Activated CD4-positive, alpha-beta T cell treated with anti-CD3 and anti-CD28 coated beads for 36 hours (primary cell): ENCODE measurements at regions not wholly inside any gene's neighbourhood (a gene's known extent, or its start where the extent isn't known, plus 50 kb on each side); places are given as distances from the start of the nearest gene placed in this dataset.

Source experiments
- ATAC-seq: fragments of 200-7000 bp; cut with Tn5 transposase; one replicate; pipeline ENCODE4 v1.10.0; 2021; ENCODE audit warnings: mild to moderate bottlenecking, moderate library complexity
- CTCF ChIA-PET: fragments of 350-600 bp; sonication (Branson Sonifier 250); formaldehyde crosslinking; loops from one replicate; lab custom pipeline; 2021; ENCODE audit warnings: antibody characterized with exemption; lab: Charles Lee
- POLR2A ChIA-PET: fragments of 350-600 bp; sonication (Branson Sonifier 250); formaldehyde crosslinking; loops from one replicate; lab custom pipeline; 2021; ENCODE audit warnings: antibody characterized with exemption, inconsistent platforms; lab: Charles Lee
- DNase-seq: peaks from one replicate; pipeline ENCODE4 v3.0.0-alpha.2; 2020
- H3K27ac Mint-ChIP-seq: one replicate; pipeline ENCODE4 v1.8.0; 2021; ENCODE audit warnings: mixed read lengths
- H3K27me3 Mint-ChIP-seq: one replicate; pipeline ENCODE4 v1.8.0; 2021; ENCODE audit warnings: mixed read lengths
- H3K36me3 Mint-ChIP-seq: one replicate; pipeline ENCODE4 v1.8.0; 2021; ENCODE audit warnings: low read depth, mixed read lengths
- H3K4me1 Mint-ChIP-seq: one replicate; pipeline ENCODE4 v1.8.0; 2021; ENCODE audit warnings: mixed read lengths
- H3K4me3 Mint-ChIP-seq: one replicate; pipeline ENCODE4 v1.8.0; 2021; ENCODE audit warnings: mild to moderate bottlenecking, moderate library complexity, mixed read lengths
- H3K9me3 Mint-ChIP-seq: one replicate; pipeline ENCODE4 v1.8.0; 2021; ENCODE audit warnings: low read depth, mixed read lengths
- intact Hi-C, 2 experiments: fragments of 100-400 bp; cut with DNase I in 1 of 2; cut with micrococcal nuclease in 1 of 2; formaldehyde crosslinking; loops; one replicate each; pipeline versions ENCODE4 v1.14.2 to v1.15.1; 2022 to 2024; cut with DNase I, micrococcal nuclease

GRCh38 chr1:18049228-18049627 is 58.4 kb upstream of the IGSF21 start:
- peaks cover 5% of the 10 kb centered on the region for H3K9me3 Mint-ChIP-seq
- H3K27me3 Mint-ChIP-seq, result peaks cover under 1% of the 10 kb centered on the region
- H3K4me1 Mint-ChIP-seq, result no peaks in the 10 kb centered on the region
- no peak for DNase-seq
- ATAC-seq, result no peak
- intact Hi-C loops, result no loop called here
- H3K36me3 Mint-ChIP-seq, result no peaks in the 10 kb centered on the region
- no peak overlapping the region for H3K27ac Mint-ChIP-seq
- ChIA-PET POLR2A (no interaction called here), CTCF (interaction anchor here (0.7 kb wide), 1 partner anchor 185 kb away, joined by 3 read pairs; no protein-coding TSS in a partner anchor)
- H3K4me3 Mint-ChIP-seq, result no peak overlapping the region

DNA sequence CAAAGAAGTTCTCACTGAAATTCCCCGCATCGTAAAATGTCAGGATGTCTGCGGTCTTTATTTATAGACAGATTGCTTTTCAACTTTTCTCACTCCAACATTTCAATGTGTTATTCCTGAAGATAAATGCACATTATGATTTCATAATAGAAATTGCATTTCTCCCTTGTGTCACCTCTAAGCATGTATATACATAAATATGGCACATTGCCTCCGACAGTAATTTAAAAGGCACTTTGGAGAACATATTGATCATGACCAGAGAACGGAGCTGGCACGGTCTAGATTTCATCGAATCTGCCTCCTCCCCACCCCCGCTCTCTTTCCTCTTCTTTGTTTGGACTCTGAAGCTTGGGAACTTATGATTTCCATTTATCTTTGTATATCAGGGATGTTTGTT is 54.9 kb upstream of the IGSF21 start:
- ChIA-PET CTCF (interaction anchor here (0.7 to 0.9 kb wide), 2 partner anchors 79 to 285 kb away, joined by 3 read pairs; no protein-coding TSS in a partner anchor), POLR2A (no interaction called here)
- peaks cover 5% of the 10 kb centered on the region for H3K9me3 Mint-ChIP-seq
- H3K36me3 Mint-ChIP-seq, result no peaks in the 10 kb centered on the region
- no peaks in the 10 kb centered on the region for H3K4me1 Mint-ChIP-seq
- peaks cover 5% of the 10 kb centered on the region for H3K27me3 Mint-ChIP-seq
- ATAC-seq, result no peak
- DNase-seq, result no peak
- no peak overlapping the region for H3K4me3 Mint-ChIP-seq
- H3K27ac Mint-ChIP-seq, result no peak overlapping the region
- intact Hi-C loops, result no loop called here

DNA sequence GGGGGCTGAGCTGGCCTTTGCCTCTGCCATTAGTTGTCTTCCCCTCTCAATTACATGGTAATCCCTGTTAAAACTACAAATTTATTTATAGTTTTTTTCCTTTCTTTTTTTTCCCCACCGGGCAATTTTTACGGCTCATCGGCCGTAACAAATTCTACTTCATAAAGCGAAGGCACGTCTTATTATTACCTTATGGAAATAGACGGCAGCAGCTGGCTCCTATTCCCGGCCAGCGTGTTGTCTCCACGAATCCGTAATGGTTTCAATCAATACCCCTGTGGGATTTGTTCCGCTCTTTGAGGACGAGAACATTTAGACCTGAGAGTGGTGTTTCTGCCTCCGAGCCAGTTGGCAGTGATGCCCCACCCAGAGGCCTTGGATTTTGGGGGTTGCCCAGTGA is 52.4 kb upstream of the IGSF21 start:
- peaks cover 7% of the 10 kb centered on the region for H3K27me3 Mint-ChIP-seq

DNA sequence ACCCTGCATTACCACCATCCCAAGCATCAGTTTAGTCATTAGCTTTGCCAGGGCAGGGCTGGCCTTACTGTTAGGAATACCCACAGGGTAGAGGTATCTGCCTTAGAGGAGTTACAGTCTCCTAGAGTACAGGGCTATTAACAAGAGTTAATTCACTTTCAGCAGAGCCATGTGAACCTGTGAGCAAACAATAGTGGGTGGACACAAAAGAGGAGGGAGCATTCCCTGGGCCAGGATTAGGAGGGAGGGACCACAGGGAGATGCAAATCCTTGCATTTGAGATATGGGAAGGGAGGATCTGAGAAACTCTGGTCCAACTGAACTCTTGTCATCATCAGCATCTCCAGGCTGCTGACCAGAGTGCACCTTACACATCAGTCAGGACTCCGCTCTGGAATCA is 51.1 kb upstream of the IGSF21 start:
- no peak for ATAC-seq

More for the DNA sequence above, 52.4 kb upstream of the IGSF21 start:
- ChIA-PET POLR2A (no interaction called here), CTCF (no interaction called here)
- Mint-ChIP-seq H3K27ac (no peak overlapping the region), H3K4me3 (no peak overlapping the region), H3K36me3 (no peaks in the 10 kb centered on the region), H3K9me3 (no peaks in the 10 kb centered on the region), H3K4me1 (no peaks in the 10 kb centered on the region)
- DNase-seq, result no peak
- intact Hi-C loops, result no loop called here
- no peak for ATAC-seq

DNA sequence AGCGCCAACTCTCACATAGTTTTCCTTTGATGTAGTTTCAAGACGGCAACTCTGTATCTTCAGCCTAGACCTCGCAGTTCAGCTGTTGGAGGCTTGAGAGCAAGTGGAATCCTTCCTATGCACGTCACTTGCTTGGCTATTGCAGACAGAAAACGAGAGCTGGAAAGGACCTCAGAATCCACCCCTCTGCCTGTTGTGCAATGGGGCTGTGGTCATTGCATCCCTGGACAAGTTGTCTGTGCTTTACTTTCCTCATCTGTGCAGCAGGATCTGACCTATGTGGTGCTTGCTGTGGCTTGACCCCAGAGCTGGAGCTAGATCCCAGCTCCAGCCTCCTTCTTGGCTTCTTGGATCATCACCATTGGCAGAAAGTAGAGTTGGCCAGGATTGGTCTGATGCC is 50.0 kb upstream of the IGSF21 start:
- intact Hi-C loops, result no loop called here
- peaks cover 3% of the 10 kb centered on the region for H3K9me3 Mint-ChIP-seq
- POLR2A ChIA-PET, result no interaction called here
- ATAC-seq (no peak), DNase-seq (no peak)
- H3K27me3 Mint-ChIP-seq, result peaks cover 9% of the 10 kb centered on the region
- no peak overlapping the region for H3K27ac Mint-ChIP-seq
- CTCF ChIA-PET, result no interaction called here
- no peaks in the 10 kb centered on the region for H3K36me3 Mint-ChIP-seq
- H3K4me3 Mint-ChIP-seq, result no peak overlapping the region
- H3K4me1 Mint-ChIP-seq, result no peaks in the 10 kb centered on the region

More for the DNA sequence above, 51.1 kb upstream of the IGSF21 start:
- peaks cover 7% of the 10 kb centered on the region for H3K27me3 Mint-ChIP-seq
- H3K4me1 Mint-ChIP-seq, result no peaks in the 10 kb centered on the region
- H3K36me3 Mint-ChIP-seq, result no peaks in the 10 kb centered on the region
- H3K4me3 Mint-ChIP-seq, result no peak overlapping the region
- intact Hi-C loops, result no loop called here
- no peaks in the 10 kb centered on the region for H3K9me3 Mint-ChIP-seq
- POLR2A ChIA-PET, result no interaction called here
- CTCF ChIA-PET, result no interaction called here
- DNase-seq, result no peak
- no peak overlapping the region for H3K27ac Mint-ChIP-seq
